Skeletal muscle satellite cell (primary cell): ENCODE measurements at regions not wholly inside any gene's neighbourhood (a gene's known extent, or its start where the extent isn't known, plus 50 kb on each side); places are given as distances from the start of the nearest gene placed in this dataset.
"Not testable (repeated sequence)": the region's sequence is repeated elsewhere in the genome, so short reads cannot be mapped to it uniquely, and the experiment has no call there.

Source experiments
- H3K27me3 ChIP-seq: 2 replicates; pipeline ENCODE4 v1.7.0; 2013; ENCODE audit warnings: low read length; ENCODE audit not compliant: control insufficient read depth, insufficient read depth
- H3K36me3 ChIP-seq: 2 replicates; pipeline ENCODE4 v1.7.0; 2013; ENCODE audit warnings: mild to moderate bottlenecking, control low read depth, low read length; ENCODE audit not compliant: insufficient read depth
- H3K4me1 ChIP-seq: 2 replicates; pipeline ENCODE4 v1.7.0; 2013; ENCODE audit warnings: low read length; ENCODE audit not compliant: control insufficient read depth, insufficient read depth
- H3K4me2 ChIP-seq: 2 replicates; pipeline ENCODE4 v1.7.0; 2013; ENCODE audit warnings: mild to moderate bottlenecking, low read length
- H3K4me3 ChIP-seq: 2 replicates; pipeline ENCODE4 v1.7.0; 2013; ENCODE audit warnings: low read length
- H3K9ac ChIP-seq: 2 replicates; pipeline ENCODE4 v1.7.0; 2013; ENCODE audit warnings: mild to moderate bottlenecking, low read depth, low read length, moderate library complexity
- H3K9me3 ChIP-seq: replicated peaks from 2 replicates; pipeline ENCODE4 v1.7.0; 2013; ENCODE audit warnings: mild to moderate bottlenecking, control low read depth, low read length

GRCh38 chr12:17595111-17595510 lies 494.9 kb downstream of the RERGL start:
- Histone ChIP-seq H3K27me3 (no peaks in the 10 kb centered on the region), H3K9ac (no peak overlapping the region), H3K4me1 (no peaks in the 10 kb centered on the region)

DNA sequence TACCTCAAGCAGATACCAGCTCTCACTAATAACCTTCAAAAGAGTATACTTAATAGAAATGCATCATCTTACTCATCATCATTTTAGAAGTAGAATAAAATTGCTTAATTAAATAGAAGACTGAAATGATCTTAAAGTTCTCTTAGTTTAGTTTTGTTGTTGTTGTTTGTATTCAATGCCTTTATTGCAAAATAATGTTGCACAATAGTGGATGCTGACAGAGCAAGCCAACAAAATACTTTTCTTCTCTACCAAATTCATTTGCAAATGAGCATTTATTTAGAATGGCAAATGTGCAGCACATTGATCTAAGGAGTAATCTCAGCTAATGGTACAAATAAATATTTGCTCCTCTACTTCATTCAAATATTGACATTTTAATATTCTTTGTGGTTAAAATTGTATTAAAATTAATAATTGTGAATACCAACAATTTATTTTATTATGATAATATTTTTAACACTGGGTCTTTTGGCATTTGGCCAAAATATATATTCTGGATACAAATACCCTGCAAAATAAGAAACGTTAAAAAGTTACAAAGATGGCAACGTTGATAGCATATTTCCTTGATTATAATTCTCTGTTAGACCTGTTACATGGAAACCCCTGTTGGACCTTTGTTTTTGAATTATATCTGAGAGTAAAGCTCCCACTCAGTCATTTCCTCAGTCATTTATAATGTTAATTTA lies 496.1 kb downstream of the RERGL start:
- no peaks in the 10 kb centered on the region for H3K27me3 ChIP-seq
- H3K9me3 ChIP-seq, result no peaks in the 10 kb centered on the region
- H3K4me1 ChIP-seq, result no peaks in the 10 kb centered on the region
- H3K4me2 ChIP-seq, result no peak overlapping the region
- H3K4me3 ChIP-seq, result no peak overlapping the region
- no peaks in the 10 kb centered on the region for H3K36me3 ChIP-seq
- H3K9ac ChIP-seq, result no peak overlapping the region

More at GRCh38 chr12:17595111-17595510, 494.9 kb downstream of the RERGL start:
- Histone ChIP-seq H3K9me3 (no peaks in the 10 kb centered on the region), H3K36me3 (no peaks in the 10 kb centered on the region), H3K4me3 (no peak overlapping the region), H3K4me2 (no peak overlapping the region)

DNA sequence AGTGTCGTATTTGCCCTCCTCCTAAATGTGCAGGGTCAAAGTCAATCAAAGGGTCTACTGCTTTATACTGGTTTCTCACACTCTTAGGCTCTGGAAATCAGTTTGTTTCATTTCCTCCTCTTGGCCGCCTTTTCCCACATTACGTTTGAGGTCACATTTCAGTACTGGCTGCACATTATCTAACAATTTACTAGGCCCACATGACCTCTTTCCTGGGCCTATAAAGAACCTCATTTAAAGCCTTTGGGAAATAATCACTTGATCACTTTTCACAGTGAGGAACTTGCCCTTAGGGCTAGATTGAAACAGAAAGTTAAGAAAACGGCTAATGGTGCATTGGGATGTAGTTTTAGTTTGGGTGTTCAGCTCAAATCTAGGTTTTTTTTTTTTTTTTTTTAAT lies 497.5 kb downstream of the RERGL start:
- no peaks in the 10 kb centered on the region for H3K4me1 ChIP-seq
- H3K27me3 ChIP-seq, result no peaks in the 10 kb centered on the region
- H3K9ac ChIP-seq, result no peak overlapping the region
- H3K36me3 ChIP-seq, result no peaks in the 10 kb centered on the region
- H3K9me3 ChIP-seq, result no peaks in the 10 kb centered on the region
- H3K4me2 ChIP-seq, result no peak overlapping the region
- no peak overlapping the region for H3K4me3 ChIP-seq

- no peaks in the 10 kb centered on the region for H3K4me1 ChIP-seq
- H3K9ac ChIP-seq, result no peak overlapping the region
- no peaks in the 10 kb centered on the region for H3K36me3 ChIP-seq
- no peaks in the 10 kb centered on the region for H3K27me3 ChIP-seq
- no peak overlapping the region for H3K4me2 ChIP-seq
- H3K4me3 ChIP-seq, result no peak overlapping the region
- H3K9me3 ChIP-seq, result no peaks in the 10 kb centered on the region
Observed at GRCh38 chr12:17591005-17591681, 498.9 kb downstream of the RERGL start.

- Histone ChIP-seq H3K4me1 (no peaks in the 10 kb centered on the region), H3K4me2 (no peak overlapping the region), H3K9ac (no peak overlapping the region), H3K9me3 (no peaks in the 10 kb centered on the region), H3K27me3 (no peaks in the 10 kb centered on the region), H3K36me3 (no peaks in the 10 kb centered on the region), H3K4me3 (no peak overlapping the region)
Observed at GRCh38 chr12:17588968-17589367, 501.0 kb downstream of the RERGL start.

- H3K36me3 ChIP-seq, result no peaks in the 10 kb centered on the region
- H3K9ac ChIP-seq, result no peak overlapping the region
- no peaks in the 10 kb centered on the region for H3K27me3 ChIP-seq
- H3K4me3 ChIP-seq, result no peak overlapping the region
- no peak overlapping the region for H3K4me2 ChIP-seq
- no peaks in the 10 kb centered on the region for H3K9me3 ChIP-seq
- H3K4me1 ChIP-seq, result no peaks in the 10 kb centered on the region
Observed at GRCh38 chr12:17579205-17580026, 510.6 kb downstream of the RERGL start.

GRCh38 chr12:17577405-17577804 lies 512.6 kb downstream of the RERGL start:
- Histone ChIP-seq H3K4me2 (no peak overlapping the region), H3K4me3 (no peak overlapping the region), H3K36me3 (no peaks in the 10 kb centered on the region), H3K4me1 (no peaks in the 10 kb centered on the region), H3K27me3 (no peaks in the 10 kb centered on the region), H3K9ac (no peak overlapping the region), H3K9me3 (no peaks in the 10 kb centered on the region)

- Histone ChIP-seq H3K4me2 (no peak overlapping the region), H3K4me3 (no peak overlapping the region), H3K9me3 (no peaks in the 10 kb centered on the region), H3K36me3 (no peaks in the 10 kb centered on the region), H3K27me3 (no peaks in the 10 kb centered on the region), H3K9ac (no peak overlapping the region), H3K4me1 (no peaks in the 10 kb centered on the region)
Observed at GRCh38 chr12:17572250-17572649, 517.7 kb downstream of the RERGL start.

DNA sequence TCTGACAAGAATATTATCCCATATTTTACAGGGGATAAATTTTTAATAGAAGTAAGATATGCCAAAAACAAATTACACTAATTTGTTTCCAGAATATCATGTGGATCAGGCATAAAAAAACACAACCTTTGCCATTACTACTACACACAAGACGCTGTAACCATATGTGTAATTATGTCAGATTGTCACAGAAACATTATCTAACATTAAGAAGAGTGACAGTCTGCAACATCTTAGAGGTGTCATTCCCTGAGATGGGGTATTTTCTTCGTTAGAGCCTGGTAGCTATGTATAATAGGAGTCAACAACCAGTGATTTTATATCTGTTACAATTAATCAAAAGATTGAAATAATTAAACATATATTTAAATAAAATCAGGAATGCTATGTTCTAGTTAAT lies 518.9 kb downstream of the RERGL start:
- Histone ChIP-seq H3K4me1 (no peaks in the 10 kb centered on the region), H3K36me3 (no peaks in the 10 kb centered on the region), H3K9ac (no peak overlapping the region), H3K27me3 (no peaks in the 10 kb centered on the region), H3K9me3 (no peaks in the 10 kb centered on the region), H3K4me3 (no peak overlapping the region), H3K4me2 (no peak overlapping the region)

DNA sequence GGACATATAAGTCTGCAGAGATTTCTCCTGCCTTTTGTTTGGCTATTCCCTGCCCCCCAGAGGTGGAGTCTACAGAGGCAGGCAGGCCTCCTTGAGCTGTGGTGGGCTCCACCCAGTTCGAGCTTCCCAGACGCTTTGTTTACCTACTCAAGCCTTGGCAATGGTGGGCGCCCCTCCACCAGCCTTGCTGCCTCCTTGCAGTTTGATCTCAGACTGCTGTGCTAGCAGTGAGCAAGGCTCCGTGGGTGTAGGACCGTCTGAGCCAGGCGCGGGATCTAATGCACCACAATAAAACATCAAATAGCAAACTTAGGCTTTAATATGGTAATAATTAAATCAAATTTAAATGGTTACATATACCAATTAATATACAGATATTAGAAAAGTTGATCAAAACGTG lies 525.4 kb downstream of the RERGL start:
- not testable (repeated sequence) for H3K9ac ChIP-seq, H3K4me1 ChIP-seq, H3K9me3 ChIP-seq, H3K4me2 ChIP-seq, H3K27me3 ChIP-seq, H3K36me3 ChIP-seq, H3K4me3 ChIP-seq

DNA sequence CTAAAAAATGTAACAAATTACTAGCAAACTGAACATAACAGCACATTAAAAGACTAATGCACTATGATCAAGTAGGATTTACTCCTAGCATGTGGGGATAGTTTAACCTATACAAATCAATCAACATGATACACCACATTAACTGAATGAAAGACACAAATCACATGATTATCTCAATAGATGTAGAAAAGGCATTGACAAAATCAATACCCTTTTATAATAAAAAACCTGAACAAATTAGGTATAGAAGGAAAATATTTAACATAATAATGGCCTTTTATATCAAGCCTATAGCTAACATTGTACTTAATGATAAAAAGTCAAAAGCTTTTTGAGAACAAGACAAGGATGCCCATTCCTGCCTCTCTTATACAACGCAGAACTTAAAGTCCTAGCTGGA lies 540.0 kb downstream of the RERGL start:
- no peak overlapping the region for H3K4me3 ChIP-seq
- H3K4me1 ChIP-seq, result no peaks in the 10 kb centered on the region
- H3K36me3 ChIP-seq, result no peaks in the 10 kb centered on the region
- no peaks in the 10 kb centered on the region for H3K27me3 ChIP-seq
- no peak overlapping the region for H3K4me2 ChIP-seq
- H3K9me3 ChIP-seq, result no peaks in the 10 kb centered on the region
- H3K9ac ChIP-seq, result no peak overlapping the region
